ENCODE measurements at regions not wholly inside any gene's neighbourhood (a gene's known extent, or its start where the extent isn't known, plus 50 kb on each side); places are given as distances from the start of the nearest gene placed in this dataset.

GRCh38 chr20:4427940-4428586 is 179.0 kb upstream of the ADRA1D start:
- DNase-seq: no peak

GRCh38 chr20:4418141-4418540 is 169.1 kb upstream of the ADRA1D start:
- DNase-seq: no peak

GRCh38 chr20:4415281-4415680 is 166.2 kb upstream of the ADRA1D start:
- no peak for DNase-seq

GRCh38 chr20:4413314-4414049 is 164.4 kb upstream of the ADRA1D start:
- no peak for DNase-seq

- no peak for DNase-seq
These were observed 163.1 kb upstream of the ADRA1D start for GRCh38 chr20:4412216-4412615.

GRCh38 chr20:4411744-4412143 is 162.7 kb upstream of the ADRA1D start:
- no peak for DNase-seq

GRCh38 chr20:4406627-4407026 is 157.5 kb upstream of the ADRA1D start:
- DNase-seq: no peak

- no peak for DNase-seq
These were observed 152.5 kb upstream of the ADRA1D start for GRCh38 chr20:4401601-4402000.

- DNase-seq: no peak
These were observed 135.9 kb upstream of the ADRA1D start for GRCh38 chr20:4384961-4385360.

- no peak for DNase-seq
These were observed 134.9 kb upstream of the ADRA1D start for GRCh38 chr20:4383961-4384360.

- no peak for DNase-seq
These were observed 126.8 kb upstream of the ADRA1D start for GRCh38 chr20:4375881-4376280.

GRCh38 chr20:4373454-4373853 is 124.4 kb upstream of the ADRA1D start:
- DNase-seq: no peak

GRCh38 chr20:4371623-4372251 is 122.7 kb upstream of the ADRA1D start:
- no peak for DNase-seq

GRCh38 chr20:4370851-4371250 is 121.8 kb upstream of the ADRA1D start:
- DNase-seq: no peak

GRCh38 chr20:4369798-4370124 is 120.7 kb upstream of the ADRA1D start:
- DNase-seq: no peak

GRCh38 chr20:4369119-4369797 is 120.2 kb upstream of the ADRA1D start:
- DNase-seq: no peak

GRCh38 chr20:4366076-4366475 is 117.0 kb upstream of the ADRA1D start:
- DNase-seq: no peak

GRCh38 chr20:4358552-4358951 is 109.5 kb upstream of the ADRA1D start:
- DNase-seq: no peak

- no peak for DNase-seq
These were observed 103.3 kb upstream of the ADRA1D start for GRCh38 chr20:4352348-4352747.

- DNase-seq: no peak
These were observed 101.0 kb upstream of the ADRA1D start for GRCh38 chr20:4350096-4350495.

- DNase-seq: no peak
These were observed 95.6 kb upstream of the ADRA1D start for GRCh38 chr20:4344670-4345069.

- no peak for DNase-seq
These were observed 93.5 kb upstream of the ADRA1D start for GRCh38 chr20:4342609-4343008.

- DNase-seq: no peak
These were observed 92.9 kb upstream of the ADRA1D start for GRCh38 chr20:4341804-4342485.
